Activated CD8-positive, alpha-beta T cell treated with anti-CD3 and anti-CD28 coated beads for 36 hours (primary cell): ENCODE measurements at regions not wholly inside any gene's neighbourhood (a gene's known extent, or its start where the extent isn't known, plus 50 kb on each side); places are given as distances from the start of the nearest gene placed in this dataset.

Experiments
- ATAC-seq: fragments of 200-7000 bp; cut with Tn5 transposase; one replicate; pipeline ENCODE4 v1.10.0; 2021; ENCODE audit warnings: mild to moderate bottlenecking, moderate library complexity
- CTCF ChIA-PET: fragments of 350-600 bp; sonication (Branson Sonifier 250); formaldehyde crosslinking; loops from one replicate; lab custom pipeline; 2021; ENCODE audit warnings: antibody characterized with exemption; lab: Charles Lee
- POLR2A ChIA-PET: fragments of 350-600 bp; sonication (Branson Sonifier 250); formaldehyde crosslinking; loops from one replicate; lab custom pipeline; 2021; ENCODE audit warnings: antibody characterized with exemption; lab: Charles Lee
- DNase-seq: peaks from one replicate; pipeline ENCODE4 v3.0.0-alpha.2; 2020
- H3K27ac Mint-ChIP-seq: one replicate; pipeline ENCODE4 v1.8.0; 2021; ENCODE audit warnings: mild to moderate bottlenecking, mixed read lengths
- H3K27me3 Mint-ChIP-seq: one replicate; pipeline ENCODE4 v1.8.0; 2021; ENCODE audit warnings: mixed read lengths
- H3K36me3 Mint-ChIP-seq: one replicate; pipeline ENCODE4 v1.8.0; 2021; ENCODE audit warnings: low read depth, mixed read lengths
- H3K4me1 Mint-ChIP-seq: one replicate; pipeline ENCODE4 v1.8.0; 2021; ENCODE audit warnings: low read depth, mixed read lengths
- H3K4me3 Mint-ChIP-seq: one replicate; pipeline ENCODE4 v1.8.0; 2021; ENCODE audit warnings: mild to moderate bottlenecking, moderate library complexity, mixed read lengths
- H3K9me3 Mint-ChIP-seq: one replicate; pipeline ENCODE4 v1.8.0; 2021; ENCODE audit warnings: mixed read lengths
- intact Hi-C: fragments of 100-400 bp; cut with micrococcal nuclease; formaldehyde crosslinking; loops from one replicate; pipeline ENCODE4 v1.10.0; 2022
- TF ChIP-seq, protein P1 (sequence below): fragments of 200-600 bp; IDR thresholded peaks from one replicate; pipeline ENCODE4 v1.8.0; 2022; ENCODE audit warnings: antibody characterized with exemption, mild to moderate bottlenecking

DNA sequence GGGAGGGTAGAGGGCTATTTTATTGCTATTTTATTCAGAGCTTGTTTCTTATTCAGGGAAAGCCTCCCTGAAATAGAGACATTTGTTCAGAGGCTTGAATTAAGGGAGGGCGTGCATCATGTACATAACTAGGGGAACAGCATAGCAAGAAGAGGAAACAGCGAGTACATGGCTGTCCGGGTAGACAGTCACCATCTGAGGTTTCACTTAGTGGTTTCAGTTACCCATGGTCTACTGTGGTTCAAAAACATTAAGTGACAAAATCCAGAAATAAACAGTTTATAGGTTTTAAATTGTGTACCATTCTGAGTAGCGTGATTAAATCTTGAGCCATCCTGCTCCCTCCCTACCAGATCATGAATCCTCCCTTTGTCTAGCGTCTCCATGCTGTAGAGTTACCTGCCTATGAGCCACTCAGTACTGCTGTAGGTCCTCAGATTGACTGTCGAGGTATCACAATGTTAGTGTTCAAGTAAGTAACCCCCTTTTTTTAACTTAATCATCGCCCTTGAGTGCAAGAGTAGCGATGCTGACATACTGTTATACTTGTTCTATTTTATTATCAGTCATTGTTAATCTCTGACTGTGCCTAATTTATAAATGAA lies 791.5 kb downstream of the TFAP2A start:
- ChIA-PET CTCF (no interaction called here), POLR2A (interaction anchor here (0.8 kb wide), 1 partner anchor 8 kb away, joined by 3 read pairs; no protein-coding TSS in a partner anchor)
- no peaks in the 10 kb centered on the region for H3K4me1 Mint-ChIP-seq
- ATAC-seq (no peak), DNase-seq (no peak)
- intact Hi-C loops: no loop called here
- TF ChIP-seq, protein P1, sequence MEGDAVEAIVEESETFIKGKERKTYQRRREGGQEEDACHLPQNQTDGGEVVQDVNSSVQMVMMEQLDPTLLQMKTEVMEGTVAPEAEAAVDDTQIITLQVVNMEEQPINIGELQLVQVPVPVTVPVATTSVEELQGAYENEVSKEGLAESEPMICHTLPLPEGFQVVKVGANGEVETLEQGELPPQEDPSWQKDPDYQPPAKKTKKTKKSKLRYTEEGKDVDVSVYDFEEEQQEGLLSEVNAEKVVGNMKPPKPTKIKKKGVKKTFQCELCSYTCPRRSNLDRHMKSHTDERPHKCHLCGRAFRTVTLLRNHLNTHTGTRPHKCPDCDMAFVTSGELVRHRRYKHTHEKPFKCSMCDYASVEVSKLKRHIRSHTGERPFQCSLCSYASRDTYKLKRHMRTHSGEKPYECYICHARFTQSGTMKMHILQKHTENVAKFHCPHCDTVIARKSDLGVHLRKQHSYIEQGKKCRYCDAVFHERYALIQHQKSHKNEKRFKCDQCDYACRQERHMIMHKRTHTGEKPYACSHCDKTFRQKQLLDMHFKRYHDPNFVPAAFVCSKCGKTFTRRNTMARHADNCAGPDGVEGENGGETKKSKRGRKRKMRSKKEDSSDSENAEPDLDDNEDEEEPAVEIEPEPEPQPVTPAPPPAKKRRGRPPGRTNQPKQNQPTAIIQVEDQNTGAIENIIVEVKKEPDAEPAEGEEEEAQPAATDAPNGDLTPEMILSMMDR: no peak
- no peak overlapping the region for H3K4me3 Mint-ChIP-seq
- no peak overlapping the region for H3K27ac Mint-ChIP-seq
- no peaks in the 10 kb centered on the region for H3K36me3 Mint-ChIP-seq
- H3K27me3 Mint-ChIP-seq: no peaks in the 10 kb centered on the region
- peaks cover 7% of the 10 kb centered on the region for H3K9me3 Mint-ChIP-seq

DNA sequence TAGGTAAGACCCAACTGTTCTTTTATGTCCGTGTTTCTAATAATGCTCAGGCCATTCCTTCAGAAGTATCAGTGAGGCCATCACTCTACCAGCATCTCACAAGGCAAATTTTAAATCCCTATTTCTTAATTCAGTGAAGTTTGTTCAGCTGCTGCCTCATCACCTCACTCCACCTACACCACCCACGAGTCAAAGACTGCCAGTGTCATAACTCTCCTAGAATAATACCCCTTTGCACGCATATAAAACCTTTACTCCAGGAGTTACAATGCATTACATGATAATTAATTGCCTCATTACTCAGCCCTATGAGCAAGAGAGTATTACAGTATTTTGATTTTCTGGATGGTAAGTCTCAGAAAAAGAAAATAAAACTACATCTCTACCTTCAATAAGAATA lies 793.6 kb downstream of the TFAP2A start:
- TF ChIP-seq, protein P1: no peak
- Mint-ChIP-seq H3K9me3 (peaks cover 7% of the 10 kb centered on the region), H3K27me3 (no peaks in the 10 kb centered on the region), H3K27ac (no peak overlapping the region), H3K36me3 (no peaks in the 10 kb centered on the region), H3K4me1 (no peaks in the 10 kb centered on the region), H3K4me3 (no peak overlapping the region)
- no peak for DNase-seq
- CTCF ChIA-PET: no interaction called here
- intact Hi-C loops: no loop called here
- POLR2A ChIA-PET: no interaction called here
- ATAC-seq: no peak

DNA sequence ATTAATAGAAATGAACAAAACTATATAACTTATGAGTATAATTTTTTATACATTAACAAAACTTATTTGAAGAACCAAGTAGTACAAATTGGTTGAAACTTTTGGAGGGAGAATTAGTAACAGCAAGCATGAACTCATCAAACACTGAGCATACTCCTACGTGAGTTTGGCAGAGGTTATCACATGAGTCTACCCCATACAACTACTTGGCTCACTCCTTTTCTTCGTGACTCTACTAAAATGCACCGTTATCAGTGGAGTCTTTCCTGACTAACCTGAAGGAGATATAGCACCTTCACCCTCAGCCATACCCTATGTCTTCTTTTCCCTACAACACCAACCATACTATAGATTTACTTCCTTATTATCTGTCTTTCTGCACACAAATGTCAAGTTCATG lies 794.2 kb downstream of the TFAP2A start:
- Mint-ChIP-seq H3K4me3 (no peak overlapping the region), H3K36me3 (no peaks in the 10 kb centered on the region), H3K27me3 (no peaks in the 10 kb centered on the region), H3K27ac (no peak overlapping the region), H3K9me3 (peaks cover 7% of the 10 kb centered on the region), H3K4me1 (no peaks in the 10 kb centered on the region)
- ATAC-seq: no peak
- TF ChIP-seq, protein P1: no peak
- ChIA-PET POLR2A (no interaction called here), CTCF (no interaction called here)
- intact Hi-C loops: no loop called here
- no peak for DNase-seq

DNA sequence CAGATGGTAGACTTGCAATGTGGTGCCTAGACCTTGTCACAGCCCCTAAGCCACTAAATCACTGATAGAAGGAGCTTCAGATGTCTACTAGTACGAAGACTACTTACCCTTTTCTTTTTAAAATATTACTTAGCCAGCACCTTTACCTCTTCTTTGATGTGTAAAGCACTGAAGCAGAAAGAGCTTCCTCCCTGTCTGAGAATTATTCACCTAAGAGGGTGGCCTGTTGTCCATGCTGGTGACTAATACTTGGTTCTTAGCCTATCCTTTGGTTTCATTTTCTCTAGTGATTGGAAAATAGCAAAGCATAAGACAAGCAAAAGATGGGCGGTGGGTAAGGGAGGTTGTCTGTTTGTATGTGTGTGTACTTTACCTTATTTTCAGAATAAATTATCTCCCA lies 794.6 kb downstream of the TFAP2A start:
- POLR2A ChIA-PET: no interaction called here
- H3K36me3 Mint-ChIP-seq: no peaks in the 10 kb centered on the region
- no peaks in the 10 kb centered on the region for H3K4me1 Mint-ChIP-seq
- intact Hi-C loops: no loop called here
- H3K27me3 Mint-ChIP-seq: no peaks in the 10 kb centered on the region
- DNase-seq: no peak
- no peak overlapping the region for H3K4me3 Mint-ChIP-seq
- no peak overlapping the region for H3K27ac Mint-ChIP-seq
- CTCF ChIA-PET: no interaction called here
- peaks cover 7% of the 10 kb centered on the region for H3K9me3 Mint-ChIP-seq
- TF ChIP-seq, protein P1: no peak
- no peak for ATAC-seq

DNA sequence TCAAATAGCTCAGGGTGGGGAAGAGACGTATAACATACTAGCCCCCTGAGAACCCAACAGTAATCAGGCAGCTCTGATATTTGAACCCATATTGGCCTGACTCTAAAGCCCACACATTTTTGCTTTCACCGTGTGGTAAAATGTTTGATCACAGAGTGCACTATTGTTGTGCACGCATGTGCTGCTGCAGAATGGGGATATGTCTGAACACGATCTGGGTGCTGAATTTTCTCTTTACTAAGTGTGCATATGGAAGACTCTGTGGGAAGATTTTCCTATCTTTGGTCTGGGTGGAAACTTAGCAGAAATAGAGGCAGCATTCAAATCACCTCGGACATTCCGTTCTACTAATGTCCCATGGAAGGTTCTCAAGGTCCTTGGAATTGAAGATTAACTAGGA lies 800.1 kb downstream of the TFAP2A start:
- intact Hi-C loops: no loop called here
- Mint-ChIP-seq H3K9me3 (no peaks in the 10 kb centered on the region), H3K4me3 (no peak overlapping the region), H3K4me1 (no peaks in the 10 kb centered on the region), H3K27me3 (no peaks in the 10 kb centered on the region), H3K27ac (no peak overlapping the region), H3K36me3 (no peaks in the 10 kb centered on the region)
- no peak for ATAC-seq
- ChIA-PET CTCF (no interaction called here), POLR2A (interaction anchor here (0.6 kb wide), 1 partner anchor 118 kb away, joined by 3 read pairs; no protein-coding TSS in a partner anchor)
- TF ChIP-seq, protein P1: no peak
- no peak for DNase-seq
